ENCODE measurements at regions not wholly inside any gene's neighbourhood (a gene's known extent, or its start where the extent isn't known, plus 50 kb on each side); places are given as distances from the start of the nearest gene placed in this dataset.

GRCh38 chr1:191498825-191499224, 659.4 kb upstream of the RGS18 start:
- no peak for TF ChIP-seq POLR2A (IDR thresholded peaks at IDR 0.05; ENCODE audit: low read depth, low read length)
- no peak for TF ChIP-seq POLR2AphosphoS5 (IDR thresholded peaks at IDR 0.05; ENCODE audit: low read depth, low read length)

Data from GM12891 (cell line).